T1000 (cell line): ENCODE measurements at regions not wholly inside any gene's neighbourhood (a gene's known extent, or its start where the extent isn't known, plus 50 kb on each side); places are given as distances from the start of the nearest gene placed in this dataset.

ENCODE experiments used
- DNase-seq: peaks from one replicate; lab custom pipeline; 2025; ENCODE audit warnings: mixed read lengths; lab: John Stamatoyannopoulos, UW

GRCh38 chr2:120852200-120852815 lies 116.6 kb downstream of the GLI2 start:
- no peak for DNase-seq

- no peak for DNase-seq
These were observed 117.8 kb downstream of the GLI2 start for GRCh38 chr2:120853306-120854013.

GRCh38 chr2:120854014-120854620 lies 118.4 kb downstream of the GLI2 start:
- no peak for DNase-seq

GRCh38 chr2:120854766-120855530 lies 119.3 kb downstream of the GLI2 start:
- no peak for DNase-seq

GRCh38 chr2:120855855-120856405 lies 120.3 kb downstream of the GLI2 start:
- no peak for DNase-seq

GRCh38 chr2:120856421-120856862 lies 120.8 kb downstream of the GLI2 start:
- DNase-seq, result no peak

- no peak for DNase-seq
These were observed 121.8 kb downstream of the GLI2 start for GRCh38 chr2:120857422-120857821.

- no peak for DNase-seq
These were observed 122.3 kb downstream of the GLI2 start for GRCh38 chr2:120857931-120858330.

- DNase-seq, result no peak
These were observed 122.9 kb downstream of the GLI2 start for GRCh38 chr2:120858361-120859106.

GRCh38 chr2:120859128-120859527 lies 123.5 kb downstream of the GLI2 start:
- DNase-seq, result no peak

- DNase-seq, result no peak
These were observed 124.3 kb downstream of the GLI2 start for GRCh38 chr2:120859814-120860578.

- DNase-seq, result no peak
These were observed 124.9 kb downstream of the GLI2 start for GRCh38 chr2:120860579-120860922.

GRCh38 chr2:120861191-120861575 lies 125.5 kb downstream of the GLI2 start:
- DNase-seq, result no peak

GRCh38 chr2:120861576-120862191 lies 126.0 kb downstream of the GLI2 start:
- DNase-seq, result peak; percentile 6

GRCh38 chr2:120862201-120863060 lies 126.8 kb downstream of the GLI2 start:
- DNase-seq, result no peak

GRCh38 chr2:120863146-120863545 lies 127.5 kb downstream of the GLI2 start:
- no peak for DNase-seq

GRCh38 chr2:120863661-120864320 lies 128.1 kb downstream of the GLI2 start:
- peak; percentile 13 for DNase-seq

- peak; percentile 58 for DNase-seq
These were observed 129.3 kb downstream of the GLI2 start for GRCh38 chr2:120864981-120865380.

- no peak for DNase-seq
These were observed 130.0 kb downstream of the GLI2 start for GRCh38 chr2:120865656-120866055.
